Esophagus muscularis mucosa (tissue), 3 donors: ENCODE measurements at regions not wholly inside any gene's neighbourhood (a gene's known extent, or its start where the extent isn't known, plus 50 kb on each side); places are given as distances from the start of the nearest gene placed in this dataset.

Source experiments
- POLR2A ChIP-seq: fragments of 450-650 bp; IDR thresholded peaks from one replicate; pipeline ENCODE4 v1.6.1; 2017; ENCODE audit warnings: antibody characterized with exemption, moderate library complexity, mild to moderate bottlenecking, low read depth
- POLR2AphosphoS5 ChIP-seq, 2 donors: sonication (generic); formaldehyde crosslinking; IDR thresholded peaks; one replicate each; pipeline ENCODE4 v1.6.1; 2017; ENCODE audit warnings: antibody characterized with exemption in 2 of 2
- TF ChIP-seq, protein P1 (sequence below), 3 experiments: fragments of 200-600 bp in 2 of 3; fragments of 450-650 bp in 1 of 3; sonication (generic) in 2 of 3; IDR thresholded peaks; one replicate each; pipeline ENCODE4 v1.5.1; 2017 to 2019; ENCODE audit warnings: antibody characterized with exemption in 3 of 3, mild to moderate bottlenecking in 2 of 3, moderate library complexity in 1 of 3

DNA sequence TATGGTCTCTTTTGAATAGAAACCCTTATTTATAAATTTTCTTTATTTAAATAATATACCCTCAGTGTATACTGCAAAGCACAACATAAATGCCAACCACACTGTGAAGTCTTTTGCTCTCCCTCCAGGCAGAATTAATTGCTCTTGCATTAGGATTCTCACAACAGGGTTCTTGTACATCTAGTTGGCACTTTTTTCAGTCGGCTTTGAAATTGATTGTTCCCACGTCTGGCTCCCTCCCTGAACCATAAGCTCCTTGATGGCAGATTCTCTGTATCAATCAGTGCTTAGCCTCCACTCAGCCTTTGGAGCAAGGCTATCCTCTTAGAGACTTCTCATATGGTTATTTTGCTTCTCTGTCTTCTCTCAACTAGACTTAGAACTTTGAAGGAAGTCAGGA lies 288.0 kb upstream of the POU3F2 start:
- no peak for TF ChIP-seq POLR2AphosphoS5 (IDR thresholded peaks at IDR 0.05)
- no peak for TF ChIP-seq POLR2A
- TF ChIP-seq, protein P1, sequence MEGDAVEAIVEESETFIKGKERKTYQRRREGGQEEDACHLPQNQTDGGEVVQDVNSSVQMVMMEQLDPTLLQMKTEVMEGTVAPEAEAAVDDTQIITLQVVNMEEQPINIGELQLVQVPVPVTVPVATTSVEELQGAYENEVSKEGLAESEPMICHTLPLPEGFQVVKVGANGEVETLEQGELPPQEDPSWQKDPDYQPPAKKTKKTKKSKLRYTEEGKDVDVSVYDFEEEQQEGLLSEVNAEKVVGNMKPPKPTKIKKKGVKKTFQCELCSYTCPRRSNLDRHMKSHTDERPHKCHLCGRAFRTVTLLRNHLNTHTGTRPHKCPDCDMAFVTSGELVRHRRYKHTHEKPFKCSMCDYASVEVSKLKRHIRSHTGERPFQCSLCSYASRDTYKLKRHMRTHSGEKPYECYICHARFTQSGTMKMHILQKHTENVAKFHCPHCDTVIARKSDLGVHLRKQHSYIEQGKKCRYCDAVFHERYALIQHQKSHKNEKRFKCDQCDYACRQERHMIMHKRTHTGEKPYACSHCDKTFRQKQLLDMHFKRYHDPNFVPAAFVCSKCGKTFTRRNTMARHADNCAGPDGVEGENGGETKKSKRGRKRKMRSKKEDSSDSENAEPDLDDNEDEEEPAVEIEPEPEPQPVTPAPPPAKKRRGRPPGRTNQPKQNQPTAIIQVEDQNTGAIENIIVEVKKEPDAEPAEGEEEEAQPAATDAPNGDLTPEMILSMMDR (IDR thresholded peaks at IDR 0.05): no peak
